Calu3 (cell line): ENCODE measurements at regions not wholly inside any gene's neighbourhood (a gene's known extent, or its start where the extent isn't known, plus 50 kb on each side); places are given as distances from the start of the nearest gene placed in this dataset.

Experiments used
- BruUV-seq: library from RNA; stranded (reverse); fragments of 400-500 nt; replicated peaks from 2 replicates; lab custom pipeline; 2021; lab: Mats Ljungman, UMichigan
- CTCF ChIA-PET: fragments of 300-600 bp; sonication (Branson Sonifier 250); formaldehyde crosslinking; loops from one replicate; lab custom pipeline; 2022; ENCODE audit warnings: antibody characterized with exemption; lab: Charles Lee
- DNase-seq: peaks from one replicate; pipeline ENCODE4 v3.0.0; 2022
- H3K27ac Mint-ChIP-seq: one replicate; pipeline ENCODE4 v1.8.0; 2022; ENCODE audit warnings: mixed read lengths; ENCODE audit not compliant: unreplicated experiment
- H3K27me3 Mint-ChIP-seq: one replicate; pipeline ENCODE4 v1.8.0; 2022; ENCODE audit warnings: mixed read lengths; ENCODE audit not compliant: unreplicated experiment
- H3K36me3 Mint-ChIP-seq: one replicate; pipeline ENCODE4 v1.8.0; 2022; ENCODE audit warnings: mild to moderate bottlenecking, moderate library complexity, mixed read lengths; ENCODE audit not compliant: insufficient read depth, unreplicated experiment
- H3K4me1 Mint-ChIP-seq: one replicate; pipeline ENCODE4 v1.8.0; 2022; ENCODE audit warnings: mild to moderate bottlenecking, low read depth, mixed read lengths; ENCODE audit not compliant: unreplicated experiment
- H3K4me3 Mint-ChIP-seq: one replicate; pipeline ENCODE4 v1.8.0; 2022; ENCODE audit warnings: mild to moderate bottlenecking, low read depth, moderate library complexity, mixed read lengths; ENCODE audit not compliant: unreplicated experiment
- H3K9me3 Mint-ChIP-seq: one replicate; pipeline ENCODE4 v1.8.0; 2022; ENCODE audit warnings: low read depth, mixed read lengths; ENCODE audit not compliant: unreplicated experiment
- intact Hi-C: fragments of 100-400 bp; cut with micrococcal nuclease; formaldehyde crosslinking; loops from one replicate; pipeline ENCODE4 v1.10.0; 2022; ENCODE audit not compliant: unreplicated experiment
- TF ChIP-seq, protein P1 (sequence below): fragments of 200-600 bp; IDR thresholded peaks from one replicate; pipeline ENCODE4 v1.8.0; 2022; ENCODE audit warnings: antibody characterized with exemption; ENCODE audit not compliant: unreplicated experiment

GRCh38 chr11:88013508-88014065 is 161.7 kb downstream of the RAB38 start:
- CTCF ChIA-PET: no interaction called here
- BruUV-seq: no TSS peak
- Mint-ChIP-seq H3K4me3 (no peak overlapping the region), H3K27me3 (no peaks in the 10 kb centered on the region), H3K36me3 (no peaks in the 10 kb centered on the region), H3K27ac (no peak overlapping the region), H3K9me3 (no peaks in the 10 kb centered on the region), H3K4me1 (no peaks in the 10 kb centered on the region)
- intact Hi-C loops: no loop called here
- TF ChIP-seq, protein P1, sequence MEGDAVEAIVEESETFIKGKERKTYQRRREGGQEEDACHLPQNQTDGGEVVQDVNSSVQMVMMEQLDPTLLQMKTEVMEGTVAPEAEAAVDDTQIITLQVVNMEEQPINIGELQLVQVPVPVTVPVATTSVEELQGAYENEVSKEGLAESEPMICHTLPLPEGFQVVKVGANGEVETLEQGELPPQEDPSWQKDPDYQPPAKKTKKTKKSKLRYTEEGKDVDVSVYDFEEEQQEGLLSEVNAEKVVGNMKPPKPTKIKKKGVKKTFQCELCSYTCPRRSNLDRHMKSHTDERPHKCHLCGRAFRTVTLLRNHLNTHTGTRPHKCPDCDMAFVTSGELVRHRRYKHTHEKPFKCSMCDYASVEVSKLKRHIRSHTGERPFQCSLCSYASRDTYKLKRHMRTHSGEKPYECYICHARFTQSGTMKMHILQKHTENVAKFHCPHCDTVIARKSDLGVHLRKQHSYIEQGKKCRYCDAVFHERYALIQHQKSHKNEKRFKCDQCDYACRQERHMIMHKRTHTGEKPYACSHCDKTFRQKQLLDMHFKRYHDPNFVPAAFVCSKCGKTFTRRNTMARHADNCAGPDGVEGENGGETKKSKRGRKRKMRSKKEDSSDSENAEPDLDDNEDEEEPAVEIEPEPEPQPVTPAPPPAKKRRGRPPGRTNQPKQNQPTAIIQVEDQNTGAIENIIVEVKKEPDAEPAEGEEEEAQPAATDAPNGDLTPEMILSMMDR: no peak
- DNase-seq: no peak

DNA sequence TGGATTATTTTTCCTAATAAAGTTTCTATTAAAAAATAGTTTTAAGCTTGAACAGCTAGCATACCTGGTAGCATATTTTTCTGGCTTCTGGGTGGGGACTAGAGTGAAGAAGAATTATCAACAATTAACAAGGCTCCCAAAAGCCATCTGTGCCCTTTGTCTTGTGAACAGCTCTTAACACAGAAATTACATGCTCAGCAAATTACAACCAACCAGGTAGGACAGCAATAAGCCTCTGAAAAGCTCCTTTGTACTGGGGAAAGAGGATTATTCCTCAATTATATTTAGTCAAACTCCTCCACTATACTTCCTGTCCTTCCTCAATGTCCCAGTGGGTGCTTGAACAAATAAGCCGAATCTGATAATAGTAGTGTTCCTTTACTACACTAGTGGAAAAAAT is 162.8 kb downstream of the RAB38 start:
- H3K36me3 Mint-ChIP-seq: no peaks in the 10 kb centered on the region
- BruUV-seq: no TSS peak
- TF ChIP-seq, protein P1: no peak
- DNase-seq: no peak
- no peaks in the 10 kb centered on the region for H3K27me3 Mint-ChIP-seq
- intact Hi-C loops: no loop called here
- no peak overlapping the region for H3K27ac Mint-ChIP-seq
- CTCF ChIA-PET: no interaction called here
- no peak overlapping the region for H3K4me3 Mint-ChIP-seq
- no peaks in the 10 kb centered on the region for H3K4me1 Mint-ChIP-seq
- H3K9me3 Mint-ChIP-seq: no peaks in the 10 kb centered on the region

GRCh38 chr11:87976009-87976408 is 199.2 kb downstream of the RAB38 start:
- no TSS peak for BruUV-seq
- Mint-ChIP-seq H3K9me3 (no peaks in the 10 kb centered on the region), H3K4me3 (no peak overlapping the region), H3K27me3 (no peaks in the 10 kb centered on the region), H3K4me1 (no peaks in the 10 kb centered on the region), H3K36me3 (no peaks in the 10 kb centered on the region), H3K27ac (no peak overlapping the region)
- TF ChIP-seq, protein P1: no peak
- DNase-seq: no peak
- intact Hi-C loops: no loop called here
- CTCF ChIA-PET: no interaction called here

GRCh38 chr11:87974797-87975196 is 200.4 kb downstream of the RAB38 start:
- Mint-ChIP-seq H3K27ac (no peak overlapping the region), H3K4me3 (no peak overlapping the region), H3K36me3 (no peaks in the 10 kb centered on the region), H3K27me3 (no peaks in the 10 kb centered on the region), H3K4me1 (no peaks in the 10 kb centered on the region), H3K9me3 (no peaks in the 10 kb centered on the region)
- no TSS peak for BruUV-seq
- CTCF ChIA-PET: interaction anchor here (0.5 kb wide), 1 partner anchor 47 kb away, joined by 3 read pairs; no protein-coding TSS in a partner anchor
- TF ChIP-seq, protein P1: no peak
- intact Hi-C loops: no loop called here
- DNase-seq: no peak
